H1 (cell line): ENCODE measurements at regions not wholly inside any gene's neighbourhood (a gene's known extent, or its start where the extent isn't known, plus 50 kb on each side); places are given as distances from the start of the nearest gene placed in this dataset.

Experiments used
- E2F6 ChIP-seq: IDR thresholded peaks from 2 replicates; pipeline ENCODE4 v1.6.1; 2012; ENCODE audit warnings: inconsistent platforms
- SAP30 ChIP-seq: fragments of 300-600 bp; sonication (generic); IDR thresholded peaks from 2 replicates; pipeline ENCODE4 v1.7.1; 2012; ENCODE audit warnings: low read length, moderate library complexity, mild to moderate bottlenecking, inconsistent platforms; ENCODE audit not compliant: insufficient read depth, insufficient replicate concordance

- TF ChIP-seq E2F6: no peak
- no peak for TF ChIP-seq SAP30
Observed at GRCh38 chr10:85311613-85312337, 983.4 kb downstream of the CCSER2 start (continued).
